ENCODE measurements at regions not wholly inside any gene's neighbourhood (a gene's known extent, or its start where the extent isn't known, plus 50 kb on each side); places are given as distances from the start of the nearest gene placed in this dataset.

DNA sequence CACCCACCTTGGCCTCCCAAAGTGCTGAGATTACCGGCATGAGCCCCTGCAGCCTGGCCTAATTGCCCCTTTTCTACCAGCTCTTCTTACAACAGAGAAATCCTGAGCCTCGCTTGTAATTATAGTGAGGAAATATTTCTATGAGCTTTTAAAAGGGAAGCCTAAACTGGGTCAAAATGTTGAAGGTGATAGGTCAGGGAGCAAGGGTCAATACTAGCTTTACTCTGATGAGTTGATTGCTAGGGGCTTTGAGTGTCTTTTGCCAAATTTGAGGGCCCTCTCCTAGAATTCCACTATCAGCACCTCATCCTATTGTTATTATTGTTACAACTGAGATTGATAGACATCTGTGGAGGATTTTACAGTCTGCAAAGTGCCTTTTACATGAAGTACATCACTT is 62.4 kb upstream of the PIAS1 start:
- DNase-seq (no peak), ATAC-seq (no peak)
- H3K27me3 ChIP-seq = no peaks in the 10 kb centered on the region
- H3K9me3 ChIP-seq = no peaks in the 10 kb centered on the region
- no peaks in the 10 kb centered on the region for H3K36me3 ChIP-seq
- no peak overlapping the region for H3K4me3 ChIP-seq
- TF ChIP-seq, protein P1, sequence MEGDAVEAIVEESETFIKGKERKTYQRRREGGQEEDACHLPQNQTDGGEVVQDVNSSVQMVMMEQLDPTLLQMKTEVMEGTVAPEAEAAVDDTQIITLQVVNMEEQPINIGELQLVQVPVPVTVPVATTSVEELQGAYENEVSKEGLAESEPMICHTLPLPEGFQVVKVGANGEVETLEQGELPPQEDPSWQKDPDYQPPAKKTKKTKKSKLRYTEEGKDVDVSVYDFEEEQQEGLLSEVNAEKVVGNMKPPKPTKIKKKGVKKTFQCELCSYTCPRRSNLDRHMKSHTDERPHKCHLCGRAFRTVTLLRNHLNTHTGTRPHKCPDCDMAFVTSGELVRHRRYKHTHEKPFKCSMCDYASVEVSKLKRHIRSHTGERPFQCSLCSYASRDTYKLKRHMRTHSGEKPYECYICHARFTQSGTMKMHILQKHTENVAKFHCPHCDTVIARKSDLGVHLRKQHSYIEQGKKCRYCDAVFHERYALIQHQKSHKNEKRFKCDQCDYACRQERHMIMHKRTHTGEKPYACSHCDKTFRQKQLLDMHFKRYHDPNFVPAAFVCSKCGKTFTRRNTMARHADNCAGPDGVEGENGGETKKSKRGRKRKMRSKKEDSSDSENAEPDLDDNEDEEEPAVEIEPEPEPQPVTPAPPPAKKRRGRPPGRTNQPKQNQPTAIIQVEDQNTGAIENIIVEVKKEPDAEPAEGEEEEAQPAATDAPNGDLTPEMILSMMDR (IDR thresholded peaks at IDR 0.05) = no peak
- intact Hi-C loops (cut with DNase I) = no loop called here
- H3K27ac ChIP-seq = no peak overlapping the region
- H3K4me1 ChIP-seq = no peaks in the 10 kb centered on the region

DNA sequence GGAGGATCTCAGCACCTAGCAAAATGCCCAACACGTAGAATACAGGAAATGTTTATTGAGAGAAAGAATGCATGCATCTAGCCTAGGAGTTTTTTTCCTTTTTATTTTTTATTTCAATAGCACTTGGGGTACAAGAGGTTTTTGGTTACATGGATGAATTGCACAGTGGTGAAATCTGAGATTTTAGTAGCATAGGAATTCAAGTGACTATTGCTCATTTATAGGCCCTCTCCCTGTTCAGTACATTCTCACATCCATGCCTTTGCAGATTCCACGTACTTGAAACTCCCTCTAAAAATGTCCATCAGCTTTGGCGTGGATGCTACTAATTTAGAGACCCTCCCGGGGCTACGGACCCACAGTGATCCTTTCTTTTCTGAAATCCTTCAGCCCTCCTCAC is 61.7 kb upstream of the PIAS1 start:
- TF ChIP-seq, protein P1 (IDR thresholded peaks at IDR 0.05) = no peak
- Histone ChIP-seq H3K9me3 (no peaks in the 10 kb centered on the region), H3K4me3 (no peak overlapping the region), H3K4me1 (no peaks in the 10 kb centered on the region), H3K27ac (no peak overlapping the region), H3K27me3 (no peaks in the 10 kb centered on the region), H3K36me3 (no peaks in the 10 kb centered on the region)
- intact Hi-C loops (cut with DNase I) = no loop called here
- DNase-seq (no peak), ATAC-seq (no peak)

DNA sequence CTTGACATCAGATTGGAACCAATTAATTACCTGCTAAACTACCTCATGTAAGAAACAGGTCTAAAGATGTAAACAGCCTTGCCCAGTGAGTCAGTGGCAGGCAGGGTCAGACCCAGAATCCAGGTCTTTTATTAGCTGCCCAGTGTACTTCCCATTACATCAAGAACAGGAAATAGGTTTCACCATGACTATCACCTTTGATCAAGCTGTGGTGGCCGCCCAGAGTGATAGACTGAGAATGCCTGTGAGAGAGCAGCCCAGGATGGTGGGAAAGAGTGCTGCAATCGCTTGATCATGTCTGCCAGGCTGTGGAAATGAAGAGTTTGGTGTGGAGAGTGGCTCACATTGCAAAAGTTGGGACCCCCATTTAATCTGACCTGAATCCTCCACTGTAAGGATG is 61.3 kb upstream of the PIAS1 start:
- no peak for DNase-seq

DNA sequence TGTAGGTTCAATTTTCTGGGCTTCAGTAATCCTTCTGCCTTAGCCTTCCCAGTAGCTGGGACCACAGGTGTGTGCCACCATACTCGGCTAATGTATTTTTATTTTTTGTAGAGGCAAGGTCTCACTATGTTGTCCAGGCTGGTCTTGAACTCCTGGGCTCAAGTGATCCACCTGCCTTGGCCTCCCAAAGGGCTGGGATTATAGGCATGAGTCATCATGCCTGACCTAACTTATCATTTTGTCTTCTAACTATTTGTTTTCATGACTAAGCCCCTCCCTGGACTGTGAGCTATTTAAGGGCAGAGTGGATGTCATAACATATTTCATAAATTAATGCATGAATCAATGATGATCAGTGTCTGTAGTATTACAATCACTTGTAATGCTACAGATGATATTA is 56.1 kb upstream of the PIAS1 start:
- H3K27me3 ChIP-seq = no peaks in the 10 kb centered on the region
- H3K36me3 ChIP-seq = no peaks in the 10 kb centered on the region
- H3K9me3 ChIP-seq = no peaks in the 10 kb centered on the region
- no peak for DNase-seq
- no peaks in the 10 kb centered on the region for H3K4me1 ChIP-seq
- intact Hi-C loops (cut with DNase I) = no loop called here
- TF ChIP-seq, protein P1 (IDR thresholded peaks at IDR 0.05) = no peak
- no peak overlapping the region for H3K27ac ChIP-seq
- H3K4me3 ChIP-seq = no peak overlapping the region
- ATAC-seq = no peak

More for the DNA sequence above, 61.3 kb upstream of the PIAS1 start:
- Histone ChIP-seq H3K27ac (no peak overlapping the region), H3K4me1 (no peaks in the 10 kb centered on the region), H3K4me3 (no peak overlapping the region), H3K27me3 (no peaks in the 10 kb centered on the region), H3K36me3 (no peaks in the 10 kb centered on the region), H3K9me3 (no peaks in the 10 kb centered on the region)
- no peak for ATAC-seq
- TF ChIP-seq, protein P1 (IDR thresholded peaks at IDR 0.05) = no peak
- intact Hi-C loops (cut with DNase I) = no loop called here

DNA sequence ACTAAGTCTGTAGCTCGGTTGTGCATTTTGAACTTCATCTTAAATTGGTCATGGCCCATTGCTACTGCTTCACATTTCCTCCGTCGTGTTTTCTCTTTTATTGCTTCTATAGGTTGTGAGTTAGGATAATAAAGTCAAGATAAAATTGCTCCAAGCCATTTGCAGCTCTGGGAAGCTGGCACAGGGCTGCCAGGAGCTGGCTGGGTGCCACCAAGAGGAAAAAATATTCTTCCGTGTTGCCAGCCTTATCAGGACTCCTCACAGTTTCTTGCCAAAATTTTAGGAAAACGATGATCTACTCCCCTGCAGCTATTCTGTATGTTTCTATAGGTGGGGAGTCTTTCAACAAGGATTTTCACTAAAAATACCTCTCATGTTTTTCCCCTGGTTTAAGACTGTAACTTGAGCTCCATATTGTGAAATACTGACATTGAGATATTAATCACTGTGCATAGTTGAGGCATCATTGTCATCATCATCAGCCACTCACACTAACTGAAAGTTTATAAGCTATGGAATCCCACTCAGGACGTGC is 55.4 kb upstream of the PIAS1 start:
- TF ChIP-seq, protein P1 (IDR thresholded peaks at IDR 0.05) = no peak
- H3K27me3 ChIP-seq = no peaks in the 10 kb centered on the region
- no peak for ATAC-seq
- DNase-seq = no peak
- H3K36me3 ChIP-seq = no peaks in the 10 kb centered on the region
- intact Hi-C loops (cut with DNase I) = no loop called here
- no peaks in the 10 kb centered on the region for H3K9me3 ChIP-seq
- no peak overlapping the region for H3K4me3 ChIP-seq
- no peaks in the 10 kb centered on the region for H3K4me1 ChIP-seq
- H3K27ac ChIP-seq = no peak overlapping the region

All from upper lobe of right lung (tissue), 1 donor.